H9 (cell line): ENCODE measurements at regions not wholly inside any gene's neighbourhood (a gene's known extent, or its start where the extent isn't known, plus 50 kb on each side); places are given as distances from the start of the nearest gene placed in this dataset.

Source experiments
- DNase-seq: peaks from one replicate; pipeline ENCODE4 v3.0.0-alpha.2; 2017
- H2AFZ ChIP-seq: one replicate; pipeline ENCODE4 v1.6.1; 2013; ENCODE audit warnings: mild to moderate bottlenecking, low read length, control low read depth, moderate library complexity
- H2AK5ac ChIP-seq: 2 replicates; pipeline ENCODE4 v1.6.1; 2013; ENCODE audit warnings: low read length, control low read depth, mixed read lengths; ENCODE audit not compliant: insufficient read length
- H2BK120ac ChIP-seq: one replicate; pipeline ENCODE4 v1.6.1; 2013; ENCODE audit warnings: low read depth, mild to moderate bottlenecking, low read length, control low read depth, inconsistent platforms; ENCODE audit not compliant: poor library complexity, severe bottlenecking
- H2BK12ac ChIP-seq: 2 replicates; pipeline ENCODE4 v1.6.1; 2013; ENCODE audit warnings: low read length, control low read depth, mixed read lengths, low read depth; ENCODE audit not compliant: insufficient read length
- H2BK15ac ChIP-seq: 2 replicates; pipeline ENCODE4 v1.6.1; 2013; ENCODE audit warnings: low read depth, low read length, control low read depth
- H2BK20ac ChIP-seq: one replicate; pipeline ENCODE4 v1.6.1; 2013; ENCODE audit warnings: low read depth, mild to moderate bottlenecking, low read length, control low read depth, inconsistent platforms; ENCODE audit not compliant: poor library complexity, severe bottlenecking
- H2BK5ac ChIP-seq: 2 replicates; pipeline ENCODE4 v1.6.1; 2013; ENCODE audit warnings: low read length, control low read depth, mixed read lengths; ENCODE audit not compliant: insufficient read length
- H3K14ac ChIP-seq: 2 replicates; pipeline ENCODE4 v1.6.1; 2013; ENCODE audit warnings: low read length, control low read depth; ENCODE audit not compliant: insufficient read depth
- H3K18ac ChIP-seq: 2 replicates; pipeline ENCODE4 v1.6.1; 2013; ENCODE audit warnings: low read depth, mild to moderate bottlenecking, mixed read lengths, low read length, control low read depth; ENCODE audit not compliant: insufficient read length
- H3K23ac ChIP-seq: 2 replicates; pipeline ENCODE4 v1.6.1; 2013; ENCODE audit warnings: low read length, control low read depth, mixed read lengths, low read depth; ENCODE audit not compliant: insufficient read length
- H3K23me2 ChIP-seq: 2 replicates; pipeline ENCODE4 v1.6.1; 2013; ENCODE audit warnings: low read depth, mild to moderate bottlenecking, mixed read lengths, low read length, control low read depth; ENCODE audit not compliant: insufficient read length, poor library complexity, severe bottlenecking
- H3K27ac ChIP-seq: 2 replicates; pipeline ENCODE4 v1.5.1; 2013; ENCODE audit warnings: low read length, control low read depth, mixed read lengths, low read depth; ENCODE audit not compliant: insufficient read length
- H3K27me3 ChIP-seq: 2 replicates; pipeline ENCODE4 v1.6.1; 2013; ENCODE audit warnings: low read length, control low read depth, inconsistent platforms; ENCODE audit not compliant: insufficient read depth
- H3K4ac ChIP-seq: 2 replicates; pipeline ENCODE4 v1.6.1; 2013; ENCODE audit warnings: low read depth, mild to moderate bottlenecking, control low read depth, inconsistent platforms, low read length, moderate library complexity
- H3K4me1 ChIP-seq: 2 replicates; pipeline ENCODE4 v1.6.1; 2013; ENCODE audit warnings: low read length, control low read depth, inconsistent platforms; ENCODE audit not compliant: insufficient read depth
- H3K4me2 ChIP-seq: 2 replicates; pipeline ENCODE4 v1.6.1; 2013; ENCODE audit warnings: low read length, control low read depth, mixed read lengths; ENCODE audit not compliant: insufficient read length, insufficient read depth
- H3K56ac ChIP-seq: 2 replicates; pipeline ENCODE4 v1.6.1; 2013; ENCODE audit warnings: low read depth, mild to moderate bottlenecking, mixed read lengths, low read length, control low read depth; ENCODE audit not compliant: insufficient read length
- H3K79me1 ChIP-seq: 2 replicates; pipeline ENCODE4 v1.6.1; 2013; ENCODE audit warnings: low read depth, mild to moderate bottlenecking, moderate library complexity, low read length, control low read depth, inconsistent platforms; ENCODE audit not compliant: insufficient read depth, poor library complexity, severe bottlenecking
- H3K79me2 ChIP-seq: 2 replicates; pipeline ENCODE4 v1.6.1; 2013; ENCODE audit warnings: low read length, control low read depth, inconsistent platforms; ENCODE audit not compliant: insufficient read depth
- H3K9ac ChIP-seq: 2 replicates; pipeline ENCODE4 v1.6.1; 2013; ENCODE audit warnings: low read length, control low read depth, mixed read lengths; ENCODE audit not compliant: insufficient read length; ENCODE audit errors: extremely low read depth
- H3K9me3 ChIP-seq: one replicate; pipeline ENCODE4 v1.6.1; 2013; ENCODE audit warnings: low read depth, low read length, inconsistent platforms; ENCODE audit not compliant: control insufficient read depth
- H3T11ph ChIP-seq: one replicate; pipeline ENCODE4 v1.6.1; 2013; ENCODE audit warnings: mild to moderate bottlenecking, low read length, control low read depth, inconsistent platforms
- H4K20me1 ChIP-seq: one replicate; pipeline ENCODE4 v1.6.1; 2013; ENCODE audit not compliant: control insufficient read depth, insufficient read length, insufficient read depth
- H4K5ac ChIP-seq: 2 replicates; pipeline ENCODE4 v1.6.1; 2013; ENCODE audit warnings: low read depth, mild to moderate bottlenecking, mixed read lengths, low read length, control low read depth; ENCODE audit not compliant: insufficient read length
- H4K8ac ChIP-seq: replicated peaks from 2 replicates; pipeline ENCODE4 v1.6.1; 2013; ENCODE audit warnings: low read length, control low read depth, mixed read lengths, low read depth; ENCODE audit not compliant: insufficient read length
- H4K91ac ChIP-seq: 2 replicates; pipeline ENCODE4 v1.6.1; 2013; ENCODE audit warnings: low read depth, mild to moderate bottlenecking, moderate library complexity, mixed read lengths, low read length, control low read depth; ENCODE audit not compliant: insufficient read length
- H3K27ac Mint-ChIP-seq, 3 experiments: 2 replicates in 2 of 3; 3 replicates in 1 of 3; pipeline ENCODE4 v1.8.0; 2020 to 2021; ENCODE audit warnings: mixed read lengths in 3 of 3, mild to moderate bottlenecking in 1 of 3, moderate library complexity in 1 of 3
- H3K27me3 Mint-ChIP-seq: 2 replicates; pipeline ENCODE4 v1.8.0; 2021; ENCODE audit warnings: low read depth, mild to moderate bottlenecking, moderate library complexity, mixed read lengths
- H3K36me3 Mint-ChIP-seq, 3 experiments: 2 replicates in 2 of 3; 3 replicates in 1 of 3; pipeline ENCODE4 v1.8.0; 2020 to 2021; ENCODE audit warnings: low read depth in 3 of 3, mixed read lengths in 3 of 3; ENCODE audit not compliant: insufficient read depth in 1 of 3
- H3K4me1 Mint-ChIP-seq, 2 experiments: 2 replicates each; pipeline ENCODE4 v1.8.0; 2020; ENCODE audit warnings: mixed read lengths in 2 of 2
- H3K4me3 Mint-ChIP-seq, 2 experiments: 2 replicates in 1 of 2; 3 replicates in 1 of 2; pipeline ENCODE4 v1.8.0; 2020 to 2021; ENCODE audit warnings: mild to moderate bottlenecking in 2 of 2, mixed read lengths in 2 of 2, moderate library complexity in 1 of 2
- H3K9me3 Mint-ChIP-seq, 2 experiments: 2 replicates in 1 of 2; 3 replicates in 1 of 2; pipeline ENCODE4 v1.8.0; 2020; ENCODE audit warnings: mild to moderate bottlenecking in 2 of 2, mixed read lengths in 2 of 2, moderate library complexity in 1 of 2
- WGBS: extraction: QIAGEN DNeasy Blood & Tissue Kit; methylation state at CpG from one replicate; pipeline ENCODE4 v1.1.7; 2013; ENCODE audit warnings: missing lambda C conversion rate, low lambda C conversion rate, mixed read lengths; ENCODE audit not compliant: insufficient read length; ENCODE audit errors: extremely low coverage; 5-methylcytosine and 5-hydroxymethylcytosine counted together
- TF ChIP-seq, protein P1 (sequence below): fragments of 200-600 bp; sonication (generic); conservative IDR thresholded peaks from 3 replicates; pipeline ENCODE4 v1.8.0; 2021; ENCODE audit warnings: antibody characterized with exemption, mild to moderate bottlenecking

DNA sequence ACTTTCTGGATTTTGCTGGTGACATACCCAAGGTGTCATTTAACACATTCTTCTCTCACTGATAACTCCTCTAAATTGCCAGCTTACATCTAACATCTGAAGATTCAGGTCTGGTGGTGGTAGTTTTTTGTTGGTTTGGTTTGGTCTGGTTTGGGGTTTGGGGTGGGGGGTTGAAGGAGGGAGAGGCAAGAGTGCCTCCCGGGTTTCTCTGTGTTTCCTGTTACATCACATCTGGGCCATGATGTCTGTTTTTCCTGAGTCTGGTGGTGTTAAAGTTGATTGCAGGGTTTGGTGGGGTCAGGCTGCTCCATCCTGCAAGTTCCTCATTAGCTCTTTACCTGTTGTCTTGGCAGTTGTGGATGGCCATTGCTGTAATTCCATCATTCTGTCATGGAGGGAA is 155.8 kb upstream of the UBL3 start:
- no peaks in the 10 kb centered on the region for H4K20me1 ChIP-seq
- Mint-ChIP-seq H3K36me3 (no peaks in the 10 kb centered on the region), H3K4me3 (no peak overlapping the region), H3K4me1 (no peaks in the 10 kb centered on the region), H3K27me3 (no peaks in the 10 kb centered on the region), H3K9me3 (no peaks in the 10 kb centered on the region), H3K27ac (no peak overlapping the region)
- no peak overlapping the region for H3K4me2 ChIP-seq
- H3K79me1 ChIP-seq = no peaks in the 10 kb centered on the region
- no peaks in the 10 kb centered on the region for H3K9me3 ChIP-seq
- no peak overlapping the region for H3K56ac ChIP-seq
- no peak overlapping the region for H3K9ac ChIP-seq
- DNase-seq = no peak
- H3K4ac ChIP-seq = no peak overlapping the region
- no peaks in the 10 kb centered on the region for H3K4me1 ChIP-seq
- WGBS = no CpG with 5 or more reads among the region's 1 CpG
- no peak overlapping the region for H3T11ph ChIP-seq
- H3K14ac ChIP-seq = no peak overlapping the region
- no peak overlapping the region for H4K91ac ChIP-seq
- no peak overlapping the region for H3K23ac ChIP-seq
- no peaks in the 10 kb centered on the region for H3K27me3 ChIP-seq
- H2BK5ac ChIP-seq = no peak overlapping the region
- H3K23me2 ChIP-seq = no peaks in the 10 kb centered on the region
- H2BK20ac ChIP-seq = no peak overlapping the region
- no peak overlapping the region for H3K27ac ChIP-seq
- TF ChIP-seq, protein P1, sequence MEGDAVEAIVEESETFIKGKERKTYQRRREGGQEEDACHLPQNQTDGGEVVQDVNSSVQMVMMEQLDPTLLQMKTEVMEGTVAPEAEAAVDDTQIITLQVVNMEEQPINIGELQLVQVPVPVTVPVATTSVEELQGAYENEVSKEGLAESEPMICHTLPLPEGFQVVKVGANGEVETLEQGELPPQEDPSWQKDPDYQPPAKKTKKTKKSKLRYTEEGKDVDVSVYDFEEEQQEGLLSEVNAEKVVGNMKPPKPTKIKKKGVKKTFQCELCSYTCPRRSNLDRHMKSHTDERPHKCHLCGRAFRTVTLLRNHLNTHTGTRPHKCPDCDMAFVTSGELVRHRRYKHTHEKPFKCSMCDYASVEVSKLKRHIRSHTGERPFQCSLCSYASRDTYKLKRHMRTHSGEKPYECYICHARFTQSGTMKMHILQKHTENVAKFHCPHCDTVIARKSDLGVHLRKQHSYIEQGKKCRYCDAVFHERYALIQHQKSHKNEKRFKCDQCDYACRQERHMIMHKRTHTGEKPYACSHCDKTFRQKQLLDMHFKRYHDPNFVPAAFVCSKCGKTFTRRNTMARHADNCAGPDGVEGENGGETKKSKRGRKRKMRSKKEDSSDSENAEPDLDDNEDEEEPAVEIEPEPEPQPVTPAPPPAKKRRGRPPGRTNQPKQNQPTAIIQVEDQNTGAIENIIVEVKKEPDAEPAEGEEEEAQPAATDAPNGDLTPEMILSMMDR = no peak
- H2BK15ac ChIP-seq = no peak overlapping the region
- no peak overlapping the region for H4K8ac ChIP-seq
- no peak overlapping the region for H2AFZ ChIP-seq
- H2BK120ac ChIP-seq = no peak overlapping the region
- no peak overlapping the region for H2BK12ac ChIP-seq
- no peak overlapping the region for H3K18ac ChIP-seq
- no peak overlapping the region for H2AK5ac ChIP-seq
- H4K5ac ChIP-seq = no peak overlapping the region
- no peaks in the 10 kb centered on the region for H3K79me2 ChIP-seq
